ENCODE measurements at regions not wholly inside any gene's neighbourhood (a gene's known extent, or its start where the extent isn't known, plus 50 kb on each side); places are given as distances from the start of the nearest gene placed in this dataset.

DNA sequence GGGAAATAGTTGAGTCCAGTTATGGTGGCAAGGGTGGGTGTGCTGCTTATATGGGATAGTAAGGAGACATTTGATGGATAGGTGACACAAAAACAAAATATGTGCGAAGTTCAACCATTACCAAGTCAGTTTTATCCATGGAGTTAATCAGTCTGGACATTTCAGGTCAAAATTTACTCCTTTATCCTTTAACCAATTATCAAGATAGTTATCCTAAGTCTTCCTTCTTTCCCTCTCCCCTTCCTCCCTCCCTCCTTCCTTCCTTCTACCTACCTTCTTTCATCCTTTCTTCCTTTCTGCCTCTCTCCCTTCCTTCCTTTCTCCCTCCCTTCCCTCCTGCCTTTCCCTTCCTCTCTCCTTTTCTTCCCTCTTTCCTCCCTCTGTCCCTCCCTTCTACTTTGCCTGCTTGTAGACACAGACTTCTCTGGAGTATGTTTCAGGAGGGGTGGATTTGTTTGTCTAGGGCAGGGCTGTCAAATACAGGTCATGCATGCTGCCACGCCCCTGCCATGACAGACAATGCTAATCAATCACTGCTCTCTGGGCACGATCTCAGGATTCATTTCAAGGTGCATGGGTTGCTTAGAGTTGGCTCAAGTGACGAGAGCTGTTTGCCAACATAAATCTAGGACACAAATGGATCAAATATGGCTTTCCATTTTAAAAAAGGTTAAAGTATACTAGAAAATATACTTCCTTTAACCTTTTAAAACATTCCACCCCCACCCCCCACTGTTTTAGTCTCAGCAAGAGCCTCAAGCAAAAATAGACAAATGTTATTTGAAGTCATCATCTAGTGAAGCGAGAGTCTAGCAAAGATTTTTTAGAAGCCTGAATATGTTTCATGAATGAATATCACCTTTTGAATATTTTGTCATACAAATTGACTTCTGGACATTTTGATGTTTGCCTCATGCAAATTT lies 281.6 kb upstream of the CITED2 start:
- DNase-seq, result no peak

GRCh38 chr6:139654888-139655782 lies 280.7 kb upstream of the CITED2 start:
- DNase-seq, result no peak

DNA sequence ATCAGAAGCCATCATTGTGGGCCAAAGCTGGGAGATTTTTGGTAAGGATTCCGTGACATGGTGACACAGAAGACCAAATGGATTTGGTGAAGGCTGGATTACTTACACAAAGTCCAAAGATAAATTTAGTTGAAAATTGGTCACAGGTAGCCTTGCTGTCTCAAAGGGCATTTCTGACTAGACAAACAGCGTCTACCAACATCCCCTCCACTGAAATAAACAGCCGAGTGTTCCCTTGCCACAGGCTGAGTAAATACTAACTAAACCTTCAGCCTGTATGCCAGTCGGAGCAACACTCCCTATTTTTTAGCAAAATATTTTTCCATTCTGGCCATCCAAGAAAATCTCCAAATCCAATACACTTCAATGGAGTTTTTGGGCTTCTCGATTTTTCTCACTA lies 279.9 kb upstream of the CITED2 start:
- DNase-seq, result no peak

DNA sequence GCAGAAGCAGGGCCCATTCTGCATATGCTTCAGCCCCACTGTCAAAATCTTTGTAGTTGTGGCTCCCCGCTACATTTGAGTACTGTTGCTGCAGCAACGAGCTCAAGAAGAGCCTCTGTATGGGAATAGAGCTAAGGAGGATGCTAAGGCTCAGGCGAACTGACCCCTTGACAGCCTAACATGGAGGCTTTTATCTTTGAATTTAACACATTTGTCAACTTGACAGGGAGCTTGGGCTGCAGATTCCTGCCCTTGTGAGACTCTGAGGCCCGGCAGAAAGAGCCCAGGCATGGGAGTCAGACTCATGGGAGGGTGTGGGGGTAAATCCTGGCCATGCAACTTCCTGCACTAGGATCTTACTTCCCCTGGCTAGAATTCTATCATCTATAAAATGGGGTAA lies 278.7 kb upstream of the CITED2 start:
- DNase-seq, result no peak

DNA sequence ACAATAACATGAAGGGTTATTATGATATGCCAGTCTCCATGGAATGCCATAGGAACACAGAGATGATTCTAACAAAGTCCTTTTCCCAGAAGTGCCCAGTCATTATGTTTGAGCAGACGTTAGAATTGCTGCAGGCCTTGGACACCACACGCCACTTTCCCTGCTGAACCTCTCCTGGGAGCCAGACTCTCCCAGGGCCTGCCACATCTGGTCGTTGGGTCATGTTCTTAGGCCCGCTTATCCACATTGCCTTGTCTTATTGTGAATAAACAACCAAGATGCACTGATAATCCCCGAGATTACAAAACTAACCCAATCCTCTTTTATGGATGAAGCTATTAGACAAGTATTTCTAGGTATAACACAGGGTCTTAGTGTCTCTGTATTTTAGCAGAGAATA lies 276.5 kb upstream of the CITED2 start:
- DNase-seq, result no peak

GRCh38 chr6:139649732-139650131 lies 275.3 kb upstream of the CITED2 start:
- DNase-seq, result no peak

- no peak for DNase-seq
These were observed 274.7 kb upstream of the CITED2 start for GRCh38 chr6:139649128-139649527.

DNA sequence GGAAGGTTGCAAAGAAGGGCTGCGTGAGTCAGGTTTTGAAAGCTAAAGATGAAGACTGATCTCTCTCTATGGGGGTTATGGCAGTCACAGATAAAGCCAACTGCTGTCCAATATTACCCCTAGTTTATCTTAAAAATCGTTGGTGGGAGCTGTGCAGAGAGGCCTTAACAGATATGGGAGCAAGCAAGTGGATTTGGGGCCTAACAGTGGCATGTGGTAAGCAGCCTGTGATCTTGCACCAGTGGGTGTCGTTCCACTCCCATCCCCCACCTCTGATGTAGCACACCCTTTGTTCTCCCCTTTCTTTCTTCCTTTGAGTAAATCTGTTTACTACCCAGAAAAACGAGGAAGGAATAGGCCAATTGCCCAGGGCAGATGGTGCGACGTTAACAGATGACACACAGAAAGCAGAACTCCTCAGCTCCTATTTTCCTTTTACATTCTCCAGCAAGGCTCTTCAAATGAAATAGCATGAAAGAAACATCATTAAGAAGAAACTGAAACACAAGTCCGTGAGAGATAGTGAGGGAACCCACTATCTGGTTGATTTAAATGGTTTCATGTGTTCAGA lies 274.1 kb upstream of the CITED2 start:
- no peak for DNase-seq

- DNase-seq, result no peak
These were observed 273.4 kb upstream of the CITED2 start for GRCh38 chr6:139647841-139648240.

DNA sequence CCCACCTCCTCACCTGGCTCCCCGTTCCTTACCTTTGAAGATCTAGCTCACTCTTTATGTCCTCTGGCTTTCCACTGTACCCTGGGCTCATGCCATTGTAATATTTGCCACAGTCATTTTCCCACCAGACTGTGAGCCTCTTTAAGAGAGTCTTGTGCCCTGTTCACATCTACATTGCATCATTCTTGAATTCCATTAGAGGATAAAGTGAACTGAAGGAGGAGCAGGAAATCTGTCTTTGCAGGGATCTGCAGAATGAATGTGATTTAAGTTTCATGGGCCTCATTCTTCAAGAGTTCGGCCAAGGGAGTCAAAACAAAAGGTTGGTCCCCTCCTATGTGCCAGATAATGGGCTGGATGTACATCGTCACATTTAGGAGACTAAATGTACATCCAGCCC lies 272.6 kb upstream of the CITED2 start:
- no peak for DNase-seq

DNA sequence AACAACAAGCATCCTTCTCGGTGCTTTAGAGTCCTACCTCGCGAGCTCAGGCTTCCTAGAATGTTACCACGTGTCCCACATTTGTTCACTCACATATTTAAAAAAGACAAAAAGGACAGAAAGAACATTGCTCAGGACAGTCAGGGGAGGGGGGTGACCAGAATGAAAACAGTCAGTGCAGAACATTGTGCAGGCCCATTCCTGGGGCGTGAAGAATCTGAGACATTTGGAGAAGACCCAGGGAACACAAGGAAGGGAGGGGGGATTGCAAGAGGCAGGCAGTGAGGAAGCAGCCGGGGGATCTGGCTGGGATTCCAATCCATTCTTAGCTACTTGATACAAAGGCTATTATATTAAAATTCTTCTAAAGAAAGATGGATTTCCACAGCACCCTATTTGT lies 270.4 kb upstream of the CITED2 start:
- DNase-seq, result no peak

DNA sequence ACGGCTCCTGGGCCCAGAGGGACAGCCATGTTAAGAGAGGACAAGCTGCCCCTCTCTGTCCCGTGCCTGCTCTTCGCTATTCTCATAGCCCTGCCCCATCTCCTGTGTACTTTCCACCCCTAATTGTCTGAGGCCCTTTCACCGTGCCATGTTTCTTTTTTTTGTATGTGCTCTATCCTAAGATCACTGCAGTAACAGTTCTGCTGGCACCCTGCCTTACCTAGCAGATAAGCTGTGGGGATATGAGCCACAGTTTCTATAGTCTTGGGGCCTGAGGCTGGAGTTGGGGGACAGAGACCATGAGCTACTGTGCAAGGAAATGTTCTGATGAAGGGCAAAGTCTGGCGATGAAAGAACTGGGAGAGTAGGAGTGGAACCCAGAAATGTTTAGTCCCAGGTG lies 269.5 kb upstream of the CITED2 start:
- DNase-seq, result no peak

DNA sequence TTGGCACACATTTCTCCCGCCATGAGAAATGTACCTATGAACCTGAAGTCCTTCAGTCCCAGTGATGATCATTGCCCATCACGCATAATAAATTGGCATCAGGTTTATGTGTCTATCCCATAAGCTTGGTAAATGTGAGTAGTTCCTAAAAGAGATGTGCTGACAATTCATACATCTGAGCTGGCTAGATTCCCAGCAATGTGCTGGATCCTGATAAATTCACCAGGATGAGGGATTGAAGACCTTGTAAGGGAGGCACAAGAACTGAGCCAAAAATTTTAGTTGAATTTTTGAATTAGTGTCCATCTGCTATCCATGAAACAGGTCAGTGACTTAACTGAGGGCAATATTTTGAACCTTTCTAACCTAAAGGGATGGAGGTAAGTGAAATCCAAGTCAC lies 267.9 kb upstream of the CITED2 start:
- no peak for DNase-seq

DNA sequence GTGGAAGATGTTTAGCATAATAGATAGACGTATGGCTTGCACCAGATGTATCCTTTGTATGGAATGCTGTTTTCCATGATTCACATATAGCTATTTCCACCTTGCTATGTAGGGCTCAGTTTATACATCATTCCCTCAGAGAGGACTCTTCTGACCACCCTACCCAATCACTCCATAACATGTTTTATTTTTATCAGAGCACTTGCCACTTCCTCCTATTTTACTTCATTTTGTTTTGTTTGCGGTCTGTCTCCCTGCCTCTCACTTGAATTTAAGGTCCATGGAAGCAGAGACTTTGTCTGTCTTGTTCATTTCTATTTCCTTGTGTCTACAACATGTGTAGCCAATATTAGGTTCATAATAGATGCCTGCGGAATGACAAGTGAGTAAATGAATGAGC lies 266.9 kb upstream of the CITED2 start:
- no peak for DNase-seq

DNA sequence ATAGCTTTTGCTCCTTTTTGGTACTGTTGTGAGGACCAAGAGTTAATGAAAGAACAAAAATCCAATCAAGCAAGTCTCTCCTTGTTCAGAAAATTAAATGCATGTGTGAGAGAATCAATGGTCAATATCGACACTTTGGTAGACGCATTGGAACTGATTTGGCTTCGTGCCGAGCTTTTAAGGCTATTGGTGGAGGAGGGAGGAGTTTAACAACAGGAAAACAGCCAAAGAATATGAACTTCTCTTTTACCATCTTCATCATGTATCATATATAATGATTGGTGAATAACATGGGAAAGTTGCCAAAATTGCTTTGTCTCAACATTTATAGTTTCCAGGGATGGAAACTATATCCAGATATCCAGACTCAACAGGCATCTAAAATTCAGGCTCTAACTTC lies 266.5 kb upstream of the CITED2 start:
- no peak for DNase-seq

DNA sequence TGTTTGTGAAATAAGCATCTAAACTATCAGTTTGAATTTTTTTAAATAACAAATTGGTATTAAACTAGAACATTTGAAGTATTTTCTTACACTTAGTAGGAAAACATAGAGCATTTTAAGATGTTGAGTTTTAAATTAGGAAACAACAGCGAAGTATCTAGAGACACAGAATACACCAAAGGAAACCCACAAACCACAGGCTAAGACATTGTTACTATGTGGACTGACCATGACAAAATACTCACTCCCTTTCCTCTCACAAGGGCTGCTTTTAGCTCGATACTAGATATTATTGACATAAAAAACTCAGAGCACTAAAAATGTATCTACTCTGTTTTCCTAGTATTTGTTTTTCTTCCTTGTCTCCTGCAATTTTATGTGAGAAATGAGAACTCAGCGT lies 266.0 kb upstream of the CITED2 start:
- DNase-seq, result no peak

GRCh38 chr6:139639507-139639906 lies 265.1 kb upstream of the CITED2 start:
- DNase-seq, result no peak

- DNase-seq, result no peak
These were observed 263.9 kb upstream of the CITED2 start for GRCh38 chr6:139638179-139638941.

- no peak for DNase-seq
These were observed 263.3 kb upstream of the CITED2 start for GRCh38 chr6:139637766-139638165.

DNA sequence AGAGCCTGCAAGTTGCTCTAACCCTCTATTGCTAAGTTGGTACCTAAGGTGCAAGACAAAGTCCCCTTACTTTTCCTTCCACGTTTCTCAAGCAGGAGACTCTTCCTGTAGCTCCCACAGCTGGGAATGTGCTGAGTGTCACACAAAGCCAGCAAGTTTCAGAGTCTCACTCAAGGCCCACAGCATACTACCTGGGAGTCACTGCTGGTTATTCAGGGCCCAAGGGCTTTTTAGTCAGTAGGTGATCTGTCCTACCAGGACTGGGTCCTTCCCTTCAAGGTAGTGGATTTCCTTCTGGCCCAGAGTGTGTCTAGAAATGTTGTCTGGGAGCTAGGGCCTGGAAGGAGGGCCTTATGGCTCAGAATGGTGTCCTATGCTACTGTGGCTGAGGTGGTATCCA lies 261.9 kb upstream of the CITED2 start:
- no peak for DNase-seq

- no peak for DNase-seq
These were observed 261.1 kb upstream of the CITED2 start for GRCh38 chr6:139635401-139636130.

GRCh38 chr6:139632840-139633239 lies 258.4 kb upstream of the CITED2 start:
- DNase-seq, result no peak

Data from CD4-positive, alpha-beta T cell treated with Interleukin-21 for 1 hour (primary cell).